DOHH2 (cell line): ENCODE measurements at regions not wholly inside any gene's neighbourhood (a gene's known extent, or its start where the extent isn't known, plus 50 kb on each side); places are given as distances from the start of the nearest gene placed in this dataset.

Experiments used
- H3F3A ChIP-seq: fragments of 200-600 bp; sonication (generic), shearing (Covaris generic); 2 replicates; pipeline ENCODE4 v1.6.0; 2016; ENCODE audit warnings: antibody characterized with exemption, mild to moderate bottlenecking; ENCODE audit not compliant: control insufficient read depth, insufficient read depth
- H3K27ac ChIP-seq: fragments of 200-600 bp; sonication (generic); 2 replicates; pipeline ENCODE4 v1.5.1; 2014; ENCODE audit warnings: low read depth, mild to moderate bottlenecking, low read length, moderate library complexity
- H3K27me3 ChIP-seq: fragments of 200-600 bp; sonication (generic); 2 replicates; pipeline ENCODE4 v1.6.1; 2014; ENCODE audit warnings: mild to moderate bottlenecking, low read length, mixed read lengths; ENCODE audit not compliant: control insufficient read depth
- H3K36me3 ChIP-seq: fragments of 200-600 bp; sonication (generic); 2 replicates; pipeline ENCODE4 v1.6.1; 2014; ENCODE audit warnings: mild to moderate bottlenecking, low read length, moderate library complexity, mixed read lengths; ENCODE audit not compliant: control insufficient read depth
- H3K4me1 ChIP-seq: fragments of 200-600 bp; sonication (generic); 2 replicates; pipeline ENCODE4 v1.6.1; 2014; ENCODE audit warnings: mild to moderate bottlenecking, low read length, mixed read lengths; ENCODE audit not compliant: control insufficient read depth
- H3K4me2 ChIP-seq: fragments of 200-600 bp; sonication (generic); 2 replicates; pipeline ENCODE4 v1.6.0; 2014; ENCODE audit warnings: mild to moderate bottlenecking, low read length, moderate library complexity
- H3K4me3 ChIP-seq: fragments of 200-600 bp; sonication (generic); 2 replicates; pipeline ENCODE4 v1.5.1; 2014; ENCODE audit warnings: mild to moderate bottlenecking, low read length, mixed read lengths
- H3K79me2 ChIP-seq: fragments of 200-600 bp; sonication (generic); 2 replicates; pipeline ENCODE4 v1.6.1; 2014; ENCODE audit warnings: mild to moderate bottlenecking, low read length, mixed read lengths; ENCODE audit not compliant: control insufficient read depth
- H3K9me2 ChIP-seq: fragments of 200-600 bp; sonication (generic); replicated peaks from 2 replicates; pipeline ENCODE4 v1.6.1; 2014; ENCODE audit warnings: mild to moderate bottlenecking, low read length, mixed read lengths; ENCODE audit not compliant: control insufficient read depth
- H3K9me3 ChIP-seq: fragments of 200-600 bp; sonication (generic); 2 replicates; pipeline ENCODE4 v1.6.1; 2014; ENCODE audit warnings: antibody characterized with exemption, low read length, mixed read lengths; ENCODE audit not compliant: control insufficient read depth, insufficient read depth
- H4K20me1 ChIP-seq: fragments of 200-600 bp; sonication (generic); 2 replicates; pipeline ENCODE4 v1.6.0; 2014; ENCODE audit warnings: low read depth, mild to moderate bottlenecking, antibody characterized with exemption, low read length, moderate library complexity; ENCODE audit not compliant: control insufficient read depth, insufficient read depth
- EZH2phosphoT487 ChIP-seq: fragments of 200-600 bp; sonication (generic); IDR thresholded peaks from 2 replicates; pipeline ENCODE4 v1.6.1; 2017; ENCODE audit warnings: borderline replicate concordance, mild to moderate bottlenecking, antibody characterized with exemption, low read length, moderate library complexity, mixed read lengths
- TF ChIP-seq, protein P1 (sequence below): fragments of 200-600 bp; sonication (generic); IDR thresholded peaks from one replicate; pipeline ENCODE4 v1.5.1; 2014; ENCODE audit warnings: antibody characterized with exemption, mild to moderate bottlenecking, low read depth, low read length; ENCODE audit not compliant: poor library complexity, severe bottlenecking

DNA sequence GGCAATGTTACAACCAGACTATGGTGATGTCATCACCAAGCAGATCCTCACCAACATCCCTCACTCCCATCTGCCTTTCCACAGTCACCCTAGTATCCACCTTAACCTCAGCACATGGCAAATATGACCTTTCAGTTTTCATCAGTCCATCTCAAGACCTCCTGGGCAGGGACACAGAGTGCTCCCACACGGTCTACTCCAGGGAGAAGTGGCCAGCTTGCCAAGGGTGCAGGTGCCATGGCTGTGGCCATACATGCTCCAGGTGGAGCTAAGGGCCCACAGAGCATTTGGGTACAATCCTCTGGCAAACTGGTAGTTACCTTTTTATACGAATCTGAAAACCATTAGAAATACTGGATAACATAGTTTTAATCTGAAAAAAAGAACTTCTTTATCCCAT, 453.1 kb downstream of the ADCYAP1 start:
- H3K9me2 ChIP-seq = no peaks in the 10 kb centered on the region

DNA sequence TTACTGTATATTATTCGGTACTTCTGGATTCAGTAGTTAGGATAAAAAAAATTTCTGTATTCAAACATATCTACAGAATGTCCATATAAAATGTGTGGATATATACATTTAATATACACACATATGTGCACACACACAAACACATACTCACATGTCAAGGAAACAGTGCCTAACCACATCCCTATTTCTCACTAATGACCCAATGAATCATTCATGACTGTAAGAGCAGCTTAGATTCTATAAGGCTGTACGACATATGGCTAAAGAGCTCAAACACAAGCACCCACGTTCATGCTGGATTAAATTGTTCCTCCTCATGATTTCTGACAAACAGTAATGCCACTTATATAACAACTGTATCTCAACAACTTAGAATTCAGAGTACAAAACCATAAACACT, 457.3 kb downstream of the ADCYAP1 start:
- no peak overlapping the region for H3K27ac ChIP-seq
- no peaks in the 10 kb centered on the region for H3K4me1 ChIP-seq
- no peak overlapping the region for H3K4me2 ChIP-seq
- H3K79me2 ChIP-seq = no peaks in the 10 kb centered on the region
- no peaks in the 10 kb centered on the region for H3F3A ChIP-seq
- H3K9me2 ChIP-seq = no peaks in the 10 kb centered on the region
- no peaks in the 10 kb centered on the region for H3K9me3 ChIP-seq
- no peaks in the 10 kb centered on the region for H4K20me1 ChIP-seq
- H3K27me3 ChIP-seq = no peaks in the 10 kb centered on the region
- no peaks in the 10 kb centered on the region for H3K36me3 ChIP-seq
- no peak overlapping the region for H3K4me3 ChIP-seq
- TF ChIP-seq EZH2phosphoT487 = no peak
- TF ChIP-seq, protein P1, sequence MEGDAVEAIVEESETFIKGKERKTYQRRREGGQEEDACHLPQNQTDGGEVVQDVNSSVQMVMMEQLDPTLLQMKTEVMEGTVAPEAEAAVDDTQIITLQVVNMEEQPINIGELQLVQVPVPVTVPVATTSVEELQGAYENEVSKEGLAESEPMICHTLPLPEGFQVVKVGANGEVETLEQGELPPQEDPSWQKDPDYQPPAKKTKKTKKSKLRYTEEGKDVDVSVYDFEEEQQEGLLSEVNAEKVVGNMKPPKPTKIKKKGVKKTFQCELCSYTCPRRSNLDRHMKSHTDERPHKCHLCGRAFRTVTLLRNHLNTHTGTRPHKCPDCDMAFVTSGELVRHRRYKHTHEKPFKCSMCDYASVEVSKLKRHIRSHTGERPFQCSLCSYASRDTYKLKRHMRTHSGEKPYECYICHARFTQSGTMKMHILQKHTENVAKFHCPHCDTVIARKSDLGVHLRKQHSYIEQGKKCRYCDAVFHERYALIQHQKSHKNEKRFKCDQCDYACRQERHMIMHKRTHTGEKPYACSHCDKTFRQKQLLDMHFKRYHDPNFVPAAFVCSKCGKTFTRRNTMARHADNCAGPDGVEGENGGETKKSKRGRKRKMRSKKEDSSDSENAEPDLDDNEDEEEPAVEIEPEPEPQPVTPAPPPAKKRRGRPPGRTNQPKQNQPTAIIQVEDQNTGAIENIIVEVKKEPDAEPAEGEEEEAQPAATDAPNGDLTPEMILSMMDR = no peak

More for the DNA sequence above, 453.1 kb downstream of the ADCYAP1 start:
- H4K20me1 ChIP-seq = no peaks in the 10 kb centered on the region
- H3K9me3 ChIP-seq = no peaks in the 10 kb centered on the region
- H3K4me2 ChIP-seq = no peak overlapping the region
- H3K27ac ChIP-seq = no peak overlapping the region
- H3K4me3 ChIP-seq = no peak overlapping the region
- no peaks in the 10 kb centered on the region for H3K4me1 ChIP-seq
- H3K36me3 ChIP-seq = no peaks in the 10 kb centered on the region
- H3K79me2 ChIP-seq = no peaks in the 10 kb centered on the region
- no peak for TF ChIP-seq EZH2phosphoT487
- TF ChIP-seq, protein P1 = no peak
- H3K27me3 ChIP-seq = no peaks in the 10 kb centered on the region
- H3F3A ChIP-seq = no peaks in the 10 kb centered on the region

DNA sequence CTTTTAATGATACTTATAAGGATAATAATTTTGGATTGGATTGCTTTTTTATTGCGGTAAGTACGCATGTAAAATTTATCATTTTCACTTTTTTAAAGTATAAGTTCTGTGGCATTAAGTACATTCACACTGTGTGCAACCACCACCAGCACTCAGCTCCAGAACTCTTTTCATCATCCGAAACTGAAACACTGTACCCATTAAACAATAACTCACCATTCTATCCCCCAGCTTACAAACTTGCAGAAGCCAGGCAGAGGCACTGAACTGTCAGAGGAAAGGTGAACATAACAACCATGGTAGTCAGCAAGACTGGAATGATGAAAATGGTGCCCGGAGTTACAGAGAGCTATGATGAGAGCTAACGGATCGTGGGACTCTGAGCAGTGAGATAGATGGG, 465.9 kb downstream of the ADCYAP1 start:
- Histone ChIP-seq H3K4me3 (no peak overlapping the region), H3K27me3 (no peaks in the 10 kb centered on the region), H3F3A (no peaks in the 10 kb centered on the region), H3K79me2 (no peaks in the 10 kb centered on the region), H3K27ac (no peak overlapping the region), H3K36me3 (no peaks in the 10 kb centered on the region), H3K9me2 (no peaks in the 10 kb centered on the region), H3K4me2 (no peak overlapping the region), H4K20me1 (no peaks in the 10 kb centered on the region), H3K4me1 (no peaks in the 10 kb centered on the region), H3K9me3 (no peaks in the 10 kb centered on the region)
- TF ChIP-seq, protein P1 = no peak
- no peak for TF ChIP-seq EZH2phosphoT487

DNA sequence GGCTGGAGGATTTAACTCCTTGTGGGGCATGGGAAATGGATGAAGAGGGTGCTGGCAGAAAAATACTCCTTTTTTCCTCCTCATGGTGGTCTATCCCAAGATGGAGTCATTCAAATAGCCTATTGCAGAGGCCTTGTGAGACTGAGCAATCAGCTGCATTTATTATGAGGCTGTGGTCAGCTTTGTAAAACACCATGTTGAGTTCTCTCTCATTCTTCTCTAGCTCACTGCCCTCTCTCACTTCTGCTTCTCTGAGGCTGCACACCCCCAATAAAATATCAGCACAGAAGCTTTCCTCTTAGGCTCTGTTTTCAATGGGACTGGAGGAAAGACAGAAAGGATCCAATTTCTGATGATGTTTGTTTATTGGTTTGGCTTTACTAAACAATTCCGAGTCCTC, 467.1 kb downstream of the ADCYAP1 start:
- Histone ChIP-seq H4K20me1 (no peaks in the 10 kb centered on the region), H3F3A (no peaks in the 10 kb centered on the region), H3K27ac (no peak overlapping the region), H3K9me2 (no peaks in the 10 kb centered on the region), H3K36me3 (no peaks in the 10 kb centered on the region), H3K79me2 (no peaks in the 10 kb centered on the region), H3K27me3 (no peaks in the 10 kb centered on the region), H3K9me3 (no peaks in the 10 kb centered on the region), H3K4me1 (no peaks in the 10 kb centered on the region), H3K4me3 (no peak overlapping the region), H3K4me2 (no peak overlapping the region)
- no peak for TF ChIP-seq EZH2phosphoT487
- TF ChIP-seq, protein P1 = no peak
